ENCODE measurements at regions not wholly inside any gene's neighbourhood (a gene's known extent, or its start where the extent isn't known, plus 50 kb on each side); places are given as distances from the start of the nearest gene placed in this dataset.

DNA sequence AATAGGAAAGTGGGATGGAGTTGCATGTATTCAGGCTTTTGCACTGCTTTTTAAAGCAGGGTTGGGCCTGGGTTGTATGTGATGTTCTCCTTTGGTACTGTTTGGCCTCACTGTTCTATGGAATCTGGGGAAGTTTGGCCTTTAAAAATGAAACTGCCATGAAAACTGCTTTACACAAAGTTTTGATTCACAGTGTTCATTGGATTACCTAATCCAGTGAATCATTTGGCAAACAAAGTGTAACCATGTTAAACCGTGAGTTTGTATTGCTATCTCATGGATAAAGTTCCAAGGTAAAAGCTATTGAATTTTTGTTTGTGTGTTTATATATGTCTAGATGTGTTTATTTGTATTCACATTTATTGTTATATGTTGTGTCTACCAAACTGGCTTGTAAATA, 1658.6 kb downstream of the OLFM4 start:
- TF ChIP-seq, protein P1, sequence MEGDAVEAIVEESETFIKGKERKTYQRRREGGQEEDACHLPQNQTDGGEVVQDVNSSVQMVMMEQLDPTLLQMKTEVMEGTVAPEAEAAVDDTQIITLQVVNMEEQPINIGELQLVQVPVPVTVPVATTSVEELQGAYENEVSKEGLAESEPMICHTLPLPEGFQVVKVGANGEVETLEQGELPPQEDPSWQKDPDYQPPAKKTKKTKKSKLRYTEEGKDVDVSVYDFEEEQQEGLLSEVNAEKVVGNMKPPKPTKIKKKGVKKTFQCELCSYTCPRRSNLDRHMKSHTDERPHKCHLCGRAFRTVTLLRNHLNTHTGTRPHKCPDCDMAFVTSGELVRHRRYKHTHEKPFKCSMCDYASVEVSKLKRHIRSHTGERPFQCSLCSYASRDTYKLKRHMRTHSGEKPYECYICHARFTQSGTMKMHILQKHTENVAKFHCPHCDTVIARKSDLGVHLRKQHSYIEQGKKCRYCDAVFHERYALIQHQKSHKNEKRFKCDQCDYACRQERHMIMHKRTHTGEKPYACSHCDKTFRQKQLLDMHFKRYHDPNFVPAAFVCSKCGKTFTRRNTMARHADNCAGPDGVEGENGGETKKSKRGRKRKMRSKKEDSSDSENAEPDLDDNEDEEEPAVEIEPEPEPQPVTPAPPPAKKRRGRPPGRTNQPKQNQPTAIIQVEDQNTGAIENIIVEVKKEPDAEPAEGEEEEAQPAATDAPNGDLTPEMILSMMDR (IDR thresholded peaks at IDR 0.05) = no peak
- no peak for TF ChIP-seq POLR2A (IDR thresholded peaks at IDR 0.05)
